Left lung (tissue), 4 donors: ENCODE measurements at regions not wholly inside any gene's neighbourhood (a gene's known extent, or its start where the extent isn't known, plus 50 kb on each side); places are given as distances from the start of the nearest gene placed in this dataset.

Experiments used
- ATAC-seq: fragments of 200-7000 bp; cut with Tn5 transposase; one replicate; pipeline ENCODE4 v1.9.1; 2020; ENCODE audit warnings: moderate library complexity
- DNase-seq, 4 donors: peaks; one replicate each; pipeline ENCODE4 v3.0.0-alpha.2; 2013 to 2020
- H3K27ac ChIP-seq, 2 donors: fragments of 200-600 bp; sonication (generic) in 1 of 2; one replicate each; pipeline versions ENCODE4 v1.5.0 to v1.8.0; 2020 to 2021
- H3K27me3 ChIP-seq, 2 donors: fragments of 200-600 bp; sonication (generic) in 1 of 2; one replicate each; pipeline versions ENCODE4 v1.5.0 to v1.8.0; 2020 to 2021
- H3K36me3 ChIP-seq, 2 donors: fragments of 200-600 bp; sonication (generic) in 1 of 2; one replicate each; pipeline versions ENCODE4 v1.5.0 to v1.8.0; 2020 to 2021
- H3K4me1 ChIP-seq, 2 donors: fragments of 200-600 bp; one replicate each; pipeline ENCODE4 v1.8.0; 2021
- H3K4me3 ChIP-seq, 2 donors: fragments of 200-600 bp; sonication (generic) in 1 of 2; one replicate each; pipeline versions ENCODE4 v1.5.0 to v1.8.0; 2020 to 2021; ENCODE audit warnings: mild to moderate bottlenecking in 1 of 2
- H3K9me3 ChIP-seq, 2 donors: fragments of 200-600 bp; sonication (generic) in 1 of 2; one replicate each; pipeline versions ENCODE4 v1.5.0 to v1.8.0; 2020 to 2021
- intact Hi-C, 2 donors: fragments of 100-400 bp; cut with DNase I; formaldehyde crosslinking; loops; one replicate each; pipeline versions ENCODE4 v1.11.2 to v1.14.2; 2022
- TF ChIP-seq, protein P1 (sequence below), 2 donors: fragments of 200-600 bp; sonication (generic) in 1 of 2; IDR thresholded peaks; one replicate each; pipeline versions ENCODE4 v1.5.0 to v1.8.0; 2021; ENCODE audit warnings: antibody characterized with exemption in 2 of 2
- donor health status: DM: no; HTN: yes; CAD: no.
- donor health status: DM: no; HTN: no; CAD: no.

DNA sequence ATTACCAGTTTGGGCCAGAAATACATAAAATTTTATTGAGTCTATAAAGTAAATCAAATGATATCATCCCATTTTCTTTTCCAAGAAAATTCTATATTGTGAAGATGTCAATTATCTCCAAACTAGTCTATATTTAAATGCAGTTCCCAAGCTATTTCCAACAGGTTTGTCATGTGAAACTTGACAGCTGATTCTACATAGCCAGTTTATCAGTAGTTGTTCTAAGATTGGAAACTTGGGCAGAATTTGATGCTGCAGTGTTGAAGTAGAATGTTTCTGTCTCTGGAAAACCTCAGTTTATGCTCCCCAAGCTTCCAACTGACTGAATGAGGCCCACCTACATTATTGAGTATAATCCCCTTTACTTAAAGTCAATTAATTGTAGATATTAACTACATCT, 994.1 kb downstream of the PCDH7 start:
- no peak for DNase-seq
- TF ChIP-seq, protein P1, sequence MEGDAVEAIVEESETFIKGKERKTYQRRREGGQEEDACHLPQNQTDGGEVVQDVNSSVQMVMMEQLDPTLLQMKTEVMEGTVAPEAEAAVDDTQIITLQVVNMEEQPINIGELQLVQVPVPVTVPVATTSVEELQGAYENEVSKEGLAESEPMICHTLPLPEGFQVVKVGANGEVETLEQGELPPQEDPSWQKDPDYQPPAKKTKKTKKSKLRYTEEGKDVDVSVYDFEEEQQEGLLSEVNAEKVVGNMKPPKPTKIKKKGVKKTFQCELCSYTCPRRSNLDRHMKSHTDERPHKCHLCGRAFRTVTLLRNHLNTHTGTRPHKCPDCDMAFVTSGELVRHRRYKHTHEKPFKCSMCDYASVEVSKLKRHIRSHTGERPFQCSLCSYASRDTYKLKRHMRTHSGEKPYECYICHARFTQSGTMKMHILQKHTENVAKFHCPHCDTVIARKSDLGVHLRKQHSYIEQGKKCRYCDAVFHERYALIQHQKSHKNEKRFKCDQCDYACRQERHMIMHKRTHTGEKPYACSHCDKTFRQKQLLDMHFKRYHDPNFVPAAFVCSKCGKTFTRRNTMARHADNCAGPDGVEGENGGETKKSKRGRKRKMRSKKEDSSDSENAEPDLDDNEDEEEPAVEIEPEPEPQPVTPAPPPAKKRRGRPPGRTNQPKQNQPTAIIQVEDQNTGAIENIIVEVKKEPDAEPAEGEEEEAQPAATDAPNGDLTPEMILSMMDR (IDR thresholded peaks at IDR 0.05) = no peak
- no peaks in the 10 kb centered on the region for H3K9me3 ChIP-seq
- no peak overlapping the region for H3K27ac ChIP-seq
- H3K4me3 ChIP-seq = no peak overlapping the region
- intact Hi-C loops = no loop called here
- ATAC-seq = no peak
- H3K36me3 ChIP-seq = no peaks in the 10 kb centered on the region
- no peaks in the 10 kb centered on the region for H3K4me1 ChIP-seq
- H3K27me3 ChIP-seq = no peaks in the 10 kb centered on the region

DNA sequence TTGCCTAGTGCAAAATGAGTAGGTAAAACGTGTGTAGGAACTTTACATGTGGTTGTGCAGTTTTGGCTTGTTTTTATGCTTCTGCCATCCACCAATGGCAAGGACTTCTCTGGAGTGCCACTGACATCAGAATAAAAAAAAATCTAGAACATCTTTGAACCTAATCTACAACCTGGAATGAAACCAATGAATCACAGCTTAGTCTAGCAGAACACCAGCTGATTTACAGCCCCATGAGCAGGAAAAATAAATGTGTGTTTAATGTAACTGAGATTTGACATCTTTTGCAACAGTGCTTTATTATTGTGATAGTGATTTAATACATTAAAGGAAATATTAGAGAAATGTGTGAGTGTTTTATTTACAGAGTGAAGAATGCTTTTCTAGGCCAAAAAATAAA, 995.1 kb downstream of the PCDH7 start:
- intact Hi-C loops = no loop called here
- Histone ChIP-seq H3K27ac (no peak overlapping the region), H3K9me3 (no peaks in the 10 kb centered on the region), H3K4me3 (no peak overlapping the region), H3K27me3 (no peaks in the 10 kb centered on the region), H3K4me1 (no peaks in the 10 kb centered on the region), H3K36me3 (no peaks in the 10 kb centered on the region)
- no peak for DNase-seq
- ATAC-seq = no peak
- TF ChIP-seq, protein P1 (IDR thresholded peaks at IDR 0.05) = no peak

DNA sequence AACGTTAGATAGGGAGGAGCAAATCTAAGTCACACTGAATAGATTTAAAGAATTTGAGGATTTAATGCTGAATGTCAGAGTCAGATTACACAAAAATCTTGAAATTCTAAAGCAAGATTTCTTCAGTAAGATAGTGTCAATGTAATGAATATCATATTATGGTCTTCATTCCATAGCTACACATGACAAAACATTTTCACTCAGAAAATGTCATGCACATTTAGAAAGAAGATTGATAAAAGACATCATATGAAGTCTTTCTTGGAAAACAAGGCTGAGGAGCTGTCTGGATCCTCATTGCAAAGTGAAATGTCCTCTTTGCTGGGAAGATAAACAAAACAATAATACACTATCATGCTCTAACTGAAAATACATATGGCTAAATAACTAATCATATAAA, 1006.9 kb downstream of the PCDH7 start:
- intact Hi-C loops = no loop called here
- ATAC-seq (no peak), DNase-seq (no peak)
- H3K27me3 ChIP-seq = no peaks in the 10 kb centered on the region
- no peaks in the 10 kb centered on the region for H3K4me1 ChIP-seq
- no peak overlapping the region for H3K4me3 ChIP-seq
- H3K36me3 ChIP-seq = no peaks in the 10 kb centered on the region
- H3K27ac ChIP-seq = no peak overlapping the region
- TF ChIP-seq, protein P1 (IDR thresholded peaks at IDR 0.05) = no peak
- no peaks in the 10 kb centered on the region for H3K9me3 ChIP-seq

DNA sequence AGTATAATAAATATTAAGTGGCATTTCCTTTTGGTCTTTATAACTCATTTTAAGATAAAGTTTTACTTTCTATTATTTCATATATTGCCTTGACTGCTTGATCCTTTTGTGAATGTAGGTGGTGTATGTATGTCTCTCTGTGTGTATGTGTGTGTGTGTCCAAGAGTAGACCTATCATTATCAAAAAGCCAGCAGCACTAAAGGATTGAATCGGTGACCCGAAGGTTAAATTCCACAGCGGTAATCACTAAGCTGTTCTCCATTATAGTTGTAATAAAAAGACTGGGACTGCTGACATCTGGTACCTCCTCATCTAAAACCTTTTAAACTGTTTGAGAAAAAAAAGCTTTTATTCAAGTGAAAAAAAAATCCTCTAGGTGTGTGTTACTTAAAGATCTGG, 1014.8 kb downstream of the PCDH7 start:
- intact Hi-C loops = no loop called here
- TF ChIP-seq, protein P1 (IDR thresholded peaks at IDR 0.05) = no peak
- Histone ChIP-seq H3K27me3 (no peaks in the 10 kb centered on the region), H3K9me3 (no peaks in the 10 kb centered on the region), H3K27ac (no peak overlapping the region), H3K4me3 (no peak overlapping the region), H3K4me1 (no peaks in the 10 kb centered on the region), H3K36me3 (no peaks in the 10 kb centered on the region)
- ATAC-seq (no peak), DNase-seq (no peak)

DNA sequence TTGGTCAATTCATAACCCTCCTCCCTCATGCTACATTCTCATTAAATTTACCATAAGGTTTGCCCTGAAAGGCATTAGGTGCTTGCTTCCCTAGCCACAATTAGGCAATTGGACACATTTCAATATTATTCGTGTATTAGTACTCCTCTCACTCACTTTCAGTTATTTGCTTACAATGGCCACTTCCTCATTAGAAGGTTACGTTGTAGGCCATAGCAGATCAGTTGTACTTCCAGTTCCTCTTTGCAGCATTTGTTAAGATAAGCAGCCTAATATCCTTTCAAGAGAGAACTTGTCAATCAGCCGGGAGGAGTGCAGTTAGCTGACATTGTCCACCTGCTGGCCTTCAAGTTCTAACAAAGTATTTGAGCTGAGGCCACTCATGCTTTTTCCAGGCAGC, 1017.2 kb downstream of the PCDH7 start:
- DNase-seq (no peak), ATAC-seq (no peak)
- TF ChIP-seq, protein P1 (IDR thresholded peaks at IDR 0.05) = no peak
- Histone ChIP-seq H3K4me3 (no peak overlapping the region), H3K9me3 (no peaks in the 10 kb centered on the region), H3K36me3 (no peaks in the 10 kb centered on the region), H3K4me1 (no peaks in the 10 kb centered on the region), H3K27ac (no peak overlapping the region), H3K27me3 (no peaks in the 10 kb centered on the region)
- intact Hi-C loops = no loop called here
